ENCODE measurements at regions not wholly inside any gene's neighbourhood (a gene's known extent, or its start where the extent isn't known, plus 50 kb on each side); places are given as distances from the start of the nearest gene placed in this dataset.

GRCh38 chr12:127024791-127025190, 1242.2 kb upstream of the TMEM132C start:
- H3K4me1 ChIP-seq, result no peaks in the 10 kb centered on the region
- intact Hi-C loops (cut with DNase I), result no loop called here
- H3K4me3 ChIP-seq, result no peak overlapping the region
- 50% methylated on average over 2 of the region's 2 CpGs for WGBS (ENCODE audit: insufficient coverage, low coverage, low lambda C conversion rate, missing lambda C conversion rate)
- no peaks in the 10 kb centered on the region for H3K36me3 ChIP-seq
- no peaks in the 10 kb centered on the region for H3K9me3 ChIP-seq
- no peak for DNase-seq
- no peak for ATAC-seq
- no peaks in the 10 kb centered on the region for H3K27me3 ChIP-seq
- H3K27ac ChIP-seq, result no peak overlapping the region
- TF ChIP-seq POLR2A (IDR thresholded peaks at IDR 0.05) (no peak), CTCF (IDR thresholded peaks at IDR 0.05) (no peak)

GRCh38 chr12:127025545-127025944, 1241.4 kb upstream of the TMEM132C start:
- TF ChIP-seq POLR2A (IDR thresholded peaks at IDR 0.05) (no peak), CTCF (IDR thresholded peaks at IDR 0.05) (no peak)

GRCh38 chr12:127035011-127035879, 1231.7 kb upstream of the TMEM132C start:
- 79% methylated on average over 9 of the region's 11 CpGs for WGBS (ENCODE audit: insufficient coverage, low coverage, low lambda C conversion rate, missing lambda C conversion rate)
- DNase-seq (no peak), ATAC-seq (no peak)
- no peaks in the 10 kb centered on the region for H3K36me3 ChIP-seq
- H3K9me3 ChIP-seq, result no peaks in the 10 kb centered on the region
- no peak for TF ChIP-seq CTCF (IDR thresholded peaks at IDR 0.05)
- TF ChIP-seq POLR2A (IDR thresholded peaks at IDR 0.05), result no peak
- H3K4me1 ChIP-seq, result no peaks in the 10 kb centered on the region
- intact Hi-C loops (cut with DNase I), result no loop called here
- H3K27me3 ChIP-seq, result no peaks in the 10 kb centered on the region
- H3K27ac ChIP-seq, result no peak overlapping the region
- no peak overlapping the region for H3K4me3 ChIP-seq

More at GRCh38 chr12:127025545-127025944, 1241.4 kb upstream of the TMEM132C start:
- no peak overlapping the region for H3K4me3 ChIP-seq
- no peak for DNase-seq
- no peaks in the 10 kb centered on the region for H3K36me3 ChIP-seq
- no peak overlapping the region for H3K27ac ChIP-seq
- WGBS (ENCODE audit: insufficient coverage, low coverage, low lambda C conversion rate, missing lambda C conversion rate), result 35% methylated on average over 1 of the region's 1 CpG
- H3K4me1 ChIP-seq, result no peaks in the 10 kb centered on the region
- ATAC-seq, result no peak
- intact Hi-C loops (cut with DNase I), result no loop called here
- H3K27me3 ChIP-seq, result no peaks in the 10 kb centered on the region
- H3K9me3 ChIP-seq, result no peaks in the 10 kb centered on the region

- no peak overlapping the region for H3K4me3 ChIP-seq
- no peaks in the 10 kb centered on the region for H3K9me3 ChIP-seq
- WGBS (ENCODE audit: insufficient coverage, low coverage, low lambda C conversion rate, missing lambda C conversion rate), result 90% methylated on average over 1 of the region's 1 CpG
- TF ChIP-seq POLR2A (IDR thresholded peaks at IDR 0.05) (no peak), CTCF (IDR thresholded peaks at IDR 0.05) (no peak)
- ATAC-seq (no peak), DNase-seq (no peak)
- intact Hi-C loops (cut with DNase I), result no loop called here
- H3K27me3 ChIP-seq, result no peaks in the 10 kb centered on the region
- no peaks in the 10 kb centered on the region for H3K36me3 ChIP-seq
- no peak overlapping the region for H3K27ac ChIP-seq
- no peaks in the 10 kb centered on the region for H3K4me1 ChIP-seq
Measured at GRCh38 chr12:127038152-127038551, 1228.8 kb upstream of the TMEM132C start.
